GM11168 (cell line): ENCODE measurements at regions not wholly inside any gene's neighbourhood (a gene's known extent, or its start where the extent isn't known, plus 50 kb on each side); places are given as distances from the start of the nearest gene placed in this dataset.
"Not testable (repeated sequence)": the region's sequence is repeated elsewhere in the genome, so short reads cannot be mapped to it uniquely, and the experiment has no call there.

Experiments used
- in situ Hi-C: fragments of 300-500 bp; cut with MboI; formaldehyde crosslinking; loops from one replicate; pipeline ENCODE4 v1.12.0; 2022; ENCODE audit warnings: low sequenced_read_pairs; ENCODE audit not compliant: unreplicated experiment

DNA sequence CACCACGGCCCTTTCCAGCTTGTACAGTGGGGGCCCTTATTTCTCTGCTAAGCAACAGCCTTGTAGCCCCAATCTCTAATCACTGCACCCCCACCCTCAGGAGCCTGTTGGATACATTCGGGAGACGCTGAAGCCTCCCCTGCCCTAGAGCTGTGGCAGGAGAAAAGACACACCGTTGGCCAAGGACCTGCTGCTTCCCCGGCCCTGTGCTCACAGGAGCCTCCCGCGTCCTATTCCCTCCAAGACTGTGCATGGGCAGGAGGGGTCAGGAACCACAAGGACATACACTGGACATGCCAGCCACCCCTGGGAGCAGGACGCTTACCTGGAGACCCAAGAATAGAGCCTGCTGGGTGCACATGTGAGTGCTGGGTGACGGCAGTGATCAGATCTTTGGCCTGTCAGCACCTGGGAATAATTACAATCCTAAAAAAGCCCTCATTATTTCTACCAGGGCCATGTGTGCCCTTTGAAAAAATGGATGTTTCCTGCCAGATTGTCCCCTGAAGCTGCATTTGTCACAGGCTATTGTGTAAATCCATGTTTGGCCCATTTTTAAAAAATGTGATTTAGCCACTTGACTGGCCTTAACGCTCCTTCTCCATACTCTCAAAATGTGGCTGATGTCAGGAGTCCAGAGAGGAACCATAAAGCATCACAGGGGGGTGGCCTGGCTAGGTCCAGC, 590.6 kb downstream of the MATN1 start:
- in situ Hi-C loops, result no loop called here

DNA sequence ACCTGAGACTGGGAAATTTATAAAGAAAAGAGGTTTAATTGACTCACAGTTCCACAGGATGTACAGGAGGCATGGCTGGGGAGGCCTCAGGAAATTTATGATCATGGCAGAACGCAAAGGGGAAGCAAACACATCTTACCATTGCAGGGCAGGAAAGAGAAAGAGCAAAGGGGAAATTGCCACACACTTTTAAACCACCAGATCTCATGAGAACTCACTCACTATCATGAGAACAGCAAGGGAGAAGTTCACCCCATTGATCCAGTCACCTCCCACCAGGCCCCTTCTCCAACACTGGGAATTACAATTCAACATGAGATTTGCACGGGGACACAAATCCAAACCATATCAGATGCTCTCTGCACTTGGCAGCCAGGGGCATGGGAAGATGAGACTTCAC, 592.8 kb downstream of the MATN1 start:
- in situ Hi-C loops, result not testable (repeated sequence)

DNA sequence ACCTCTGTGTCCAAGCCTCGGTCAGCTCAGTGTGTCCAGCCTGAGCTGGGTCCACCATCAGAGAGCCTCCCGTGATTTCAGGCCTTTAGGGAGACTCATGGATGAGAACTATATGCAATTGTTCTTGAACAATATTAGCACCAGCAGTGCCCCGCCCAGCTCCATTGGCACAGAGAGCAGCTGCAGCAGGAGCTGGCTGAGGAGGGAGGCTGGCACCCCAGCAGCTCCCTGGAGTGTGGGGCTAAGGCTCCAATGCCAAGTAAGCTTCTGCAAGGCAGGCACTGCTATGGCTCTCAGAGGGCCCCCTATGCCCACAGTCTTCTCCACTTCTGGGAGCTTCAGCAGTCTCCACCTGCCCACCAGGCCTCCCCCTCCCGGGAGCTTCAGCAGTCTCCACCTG, 593.3 kb downstream of the MATN1 start:
- in situ Hi-C loops, result no loop called here

DNA sequence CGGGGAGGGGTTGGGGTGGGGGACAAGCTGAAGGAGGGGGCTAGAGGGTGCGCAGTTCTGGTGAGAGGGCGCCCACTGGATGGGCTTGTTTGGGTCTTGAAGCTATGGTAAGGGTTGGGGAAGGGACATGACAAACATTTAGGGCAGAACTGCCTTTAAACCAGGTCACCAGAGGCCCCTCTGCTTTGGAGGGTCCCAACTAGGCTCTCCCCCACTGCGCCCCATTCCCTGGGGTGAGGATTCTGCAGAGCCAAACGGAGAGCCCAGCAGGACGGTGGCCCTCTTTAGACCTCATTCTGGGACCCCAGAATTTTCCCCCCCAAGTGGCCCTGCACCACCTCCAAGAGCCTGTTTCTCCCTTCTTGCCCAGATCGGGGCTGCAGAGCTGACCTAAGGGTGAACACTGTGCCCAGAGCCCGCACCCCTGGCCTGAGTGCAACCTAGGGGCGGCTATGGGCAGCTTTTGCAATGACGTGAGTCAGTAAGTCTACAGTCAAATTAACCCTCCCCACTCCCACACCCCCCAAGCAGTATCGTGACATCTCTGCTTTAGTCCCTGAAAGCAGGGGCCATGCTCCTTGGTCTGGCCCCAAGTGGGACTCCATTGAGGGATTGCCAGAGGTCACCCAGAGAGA, 593.8 kb downstream of the MATN1 start:
- in situ Hi-C loops, result no loop called here

DNA sequence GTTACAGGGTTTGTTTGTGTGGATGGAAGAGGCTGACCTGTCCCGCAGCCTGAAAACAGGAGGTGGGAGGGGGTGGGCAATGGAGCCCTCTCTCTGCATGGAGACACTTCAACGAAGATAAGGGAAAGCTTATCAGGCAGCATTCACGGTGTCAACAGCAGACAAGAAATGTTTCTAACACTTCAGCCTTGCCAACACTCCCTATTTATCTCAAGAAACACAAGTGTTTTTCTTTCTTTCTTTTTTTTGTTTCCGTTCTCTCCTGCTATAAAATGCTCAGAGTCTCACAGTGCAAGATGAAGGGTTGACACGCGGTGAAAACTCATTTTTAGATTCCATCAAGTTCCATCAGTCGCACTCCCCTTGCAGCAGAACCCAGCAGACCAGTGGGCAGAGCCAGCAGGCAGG, 594.4 kb downstream of the MATN1 start:
- in situ Hi-C loops, result no loop called here

DNA sequence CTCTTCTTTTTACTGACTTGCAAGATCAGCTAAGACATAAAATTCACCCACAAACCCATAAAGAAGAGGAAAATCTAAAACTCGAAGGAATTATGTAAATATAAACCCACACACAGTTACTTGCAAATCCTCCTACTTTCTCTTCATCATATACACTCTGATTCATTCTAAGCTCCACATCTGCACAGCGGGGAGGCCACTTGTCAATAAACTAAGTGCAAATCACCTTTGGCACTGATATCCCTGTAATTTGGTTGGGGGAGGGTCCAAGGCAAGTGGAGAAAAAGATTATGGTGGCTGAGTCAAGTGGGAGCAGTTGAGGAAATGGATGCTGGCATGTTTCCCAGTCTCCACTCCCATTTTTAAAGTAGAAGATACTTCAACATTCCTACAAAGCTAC, 596.5 kb downstream of the MATN1 start:
- in situ Hi-C loops, result no loop called here

DNA sequence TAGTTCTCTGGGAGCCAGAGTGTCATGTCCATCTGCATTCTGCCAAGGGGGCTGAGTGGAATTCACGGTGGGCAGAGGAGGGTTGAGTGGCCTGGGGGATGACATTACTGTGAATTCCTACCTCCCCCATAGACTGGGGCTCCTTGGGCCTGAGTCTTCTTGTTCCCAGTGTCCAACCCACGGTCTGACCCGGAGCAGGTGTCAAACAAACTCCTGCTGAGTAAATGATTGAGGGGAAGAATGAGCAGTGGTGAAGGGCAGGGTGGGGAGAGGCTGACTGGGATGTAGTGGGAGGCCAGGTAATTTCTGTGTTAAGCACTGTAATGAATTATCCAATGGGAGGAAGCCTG, 597.6 kb downstream of the MATN1 start:
- in situ Hi-C loops, result no loop called here

DNA sequence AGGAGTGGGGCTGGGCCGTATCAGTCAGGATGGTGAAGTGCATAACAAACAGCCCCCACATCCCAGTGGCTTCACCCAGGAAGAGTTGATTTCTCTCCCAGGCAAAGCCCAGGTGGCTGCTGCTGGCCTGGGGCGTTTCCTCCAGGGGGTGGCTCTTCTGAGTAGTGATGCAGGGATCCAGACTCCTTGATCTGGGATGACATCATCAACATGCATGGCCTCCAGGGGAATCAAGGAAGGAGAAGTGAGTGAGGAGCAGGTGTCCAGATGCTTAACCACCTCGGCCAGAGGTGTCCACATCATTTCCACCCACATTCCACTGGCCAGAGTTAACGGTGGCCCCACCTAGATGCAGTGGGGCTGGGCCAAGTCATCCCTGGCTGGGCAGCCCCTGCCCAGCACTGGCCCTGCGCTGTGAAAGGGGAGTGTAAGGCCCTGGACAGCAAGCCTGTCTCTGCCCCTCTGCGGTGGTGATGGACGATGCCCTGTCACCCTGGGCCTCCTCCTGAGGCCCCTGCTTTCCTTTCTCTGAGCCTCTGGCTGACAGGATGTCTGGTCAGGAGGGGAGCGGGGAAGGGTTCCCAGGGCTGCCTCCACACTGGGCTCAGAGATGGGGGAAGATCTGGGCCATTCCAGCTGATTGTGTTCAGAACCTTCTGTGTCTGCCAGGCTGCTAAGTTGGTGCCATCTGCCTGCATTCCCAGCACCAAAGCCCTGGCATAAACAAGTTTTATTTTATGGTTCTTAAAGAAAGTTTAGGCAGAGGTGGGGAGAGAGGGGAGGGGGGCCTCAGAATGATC, 598.2 kb downstream of the MATN1 start:
- in situ Hi-C loops, result no loop called here

DNA sequence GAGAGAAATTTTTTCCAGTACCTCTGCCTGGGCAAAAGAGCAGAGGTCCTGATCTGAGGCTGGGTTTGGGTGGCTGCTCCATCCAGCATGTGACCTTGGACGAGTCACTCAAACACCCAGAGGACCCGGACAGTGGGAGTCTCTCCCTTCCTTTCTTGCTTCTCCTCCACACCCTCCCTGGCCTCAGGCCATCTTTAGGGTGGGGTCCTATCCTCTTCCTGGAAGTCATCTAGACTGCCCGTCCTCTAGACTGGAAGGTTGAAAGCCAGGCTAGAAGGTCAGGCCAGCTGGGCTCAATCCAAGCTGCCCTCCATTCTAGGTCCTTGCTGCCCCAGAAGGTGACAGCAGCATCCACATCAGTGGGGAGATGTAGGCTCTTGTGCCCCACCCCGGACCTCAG, 599.5 kb downstream of the MATN1 start:
- in situ Hi-C loops, result no loop called here

DNA sequence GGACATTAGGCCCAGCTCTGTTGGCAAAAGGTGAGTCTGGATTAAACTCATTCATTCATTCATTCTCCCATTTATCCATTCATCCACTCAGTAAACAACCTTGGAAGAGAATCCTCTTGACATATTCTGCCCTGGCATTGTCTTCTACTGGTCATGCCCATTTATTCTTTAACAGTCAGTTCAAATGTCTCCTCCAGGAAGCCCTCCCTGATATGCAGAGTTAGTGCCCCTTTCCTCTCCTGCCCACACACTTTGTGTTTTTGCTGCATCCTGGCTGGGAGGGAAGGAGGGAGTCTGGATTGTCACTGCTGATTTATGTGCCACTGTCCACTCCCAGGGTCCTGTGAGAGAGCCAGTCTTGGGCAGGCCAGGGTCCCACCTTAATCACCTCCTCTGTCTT, 600.3 kb downstream of the MATN1 start:
- in situ Hi-C loops, result no loop called here

DNA sequence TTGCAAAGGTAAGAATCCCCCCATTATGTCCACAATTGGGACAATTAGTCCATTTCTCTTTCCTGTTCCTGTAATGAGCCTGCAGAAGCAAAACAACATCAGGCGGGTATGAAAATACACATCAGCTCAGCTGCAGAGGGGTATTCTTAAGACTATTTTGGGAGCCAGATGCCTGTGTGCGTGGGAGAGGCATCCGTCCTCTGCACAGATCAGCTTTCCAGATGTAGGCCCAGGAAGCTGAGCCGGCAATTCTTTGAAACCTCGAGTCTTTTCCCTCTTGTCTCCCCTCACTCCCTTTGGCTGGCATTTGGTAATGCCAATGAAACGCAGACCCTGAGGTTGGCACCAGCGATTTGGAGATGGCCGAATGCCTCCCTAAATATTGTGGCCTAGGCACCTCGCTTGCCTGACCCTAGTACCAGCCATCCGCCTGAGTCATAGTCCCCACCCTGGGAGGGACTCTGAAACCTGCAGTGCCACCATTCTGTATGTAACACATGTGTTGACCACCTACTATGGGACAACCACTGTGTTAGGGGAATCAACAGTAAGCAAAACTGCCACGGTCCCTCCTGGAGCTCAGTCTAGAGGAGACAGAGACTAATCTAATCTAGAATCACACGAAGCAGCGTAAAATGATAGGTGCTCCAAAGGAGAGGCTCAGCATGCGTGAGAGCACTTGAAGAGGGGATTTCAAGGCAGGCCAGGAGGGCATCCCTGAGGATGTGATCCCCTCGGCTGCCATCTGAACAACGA, 603.0 kb downstream of the MATN1 start:
- in situ Hi-C loops, result no loop called here

DNA sequence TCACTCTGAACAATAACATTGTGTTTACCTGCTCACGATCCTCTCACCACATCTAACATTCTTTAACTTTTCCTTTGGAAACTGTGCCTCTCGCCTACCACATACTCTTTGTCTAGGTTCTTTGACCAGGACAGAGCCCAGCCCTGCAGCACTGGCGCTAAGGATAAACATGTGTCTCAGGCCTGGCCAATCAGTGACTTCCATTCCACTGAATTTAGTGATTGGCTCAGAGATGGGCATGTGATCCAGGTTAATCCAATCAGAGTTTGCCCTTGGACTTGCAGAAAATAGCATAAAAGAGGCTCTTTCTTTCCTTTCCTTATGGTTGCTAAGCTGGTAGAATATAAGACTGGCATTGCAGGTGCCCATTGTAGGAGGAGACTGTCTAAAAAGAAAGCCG, 605.7 kb downstream of the MATN1 start:
- in situ Hi-C loops, result no loop called here

DNA sequence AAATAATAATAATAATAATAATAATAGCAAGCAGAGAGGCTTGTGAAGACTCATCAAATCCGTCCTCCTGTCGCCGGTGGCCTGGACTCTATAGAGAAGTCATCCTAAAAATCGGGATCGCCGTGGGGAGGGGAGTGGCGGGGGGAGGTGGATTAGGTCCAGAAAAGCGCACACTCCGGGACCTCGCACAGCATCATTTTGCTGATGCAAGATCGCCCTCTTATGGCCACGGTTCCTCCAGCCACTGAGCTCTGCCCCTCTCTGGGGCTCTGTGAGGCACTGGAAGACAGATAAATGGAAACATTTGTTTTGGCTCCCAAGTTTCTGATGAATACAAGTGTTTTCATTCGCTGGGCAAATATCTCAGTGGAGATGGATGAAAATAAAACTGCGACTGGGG, 612.0 kb downstream of the MATN1 start:
- in situ Hi-C loops, result no loop called here

DNA sequence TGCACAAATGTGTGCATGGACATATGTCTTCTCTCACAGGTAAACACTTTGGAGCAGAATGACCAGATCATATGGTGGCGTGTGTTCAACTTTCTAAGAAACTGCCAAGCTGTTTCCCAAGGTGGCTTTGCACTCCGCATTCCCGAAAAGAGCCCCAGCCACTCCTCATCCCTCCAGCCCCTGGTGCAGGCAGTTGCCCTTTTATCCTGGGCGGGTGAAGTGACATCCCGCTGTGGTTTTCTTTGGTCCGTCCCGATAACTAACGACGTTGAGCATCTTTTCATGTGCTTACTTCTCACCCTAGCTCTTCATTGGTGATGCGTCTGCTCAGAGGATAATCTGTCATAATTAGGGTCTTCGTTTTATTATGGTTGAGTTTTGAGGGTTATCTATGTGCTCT, 612.5 kb downstream of the MATN1 start:
- in situ Hi-C loops, result no loop called here

DNA sequence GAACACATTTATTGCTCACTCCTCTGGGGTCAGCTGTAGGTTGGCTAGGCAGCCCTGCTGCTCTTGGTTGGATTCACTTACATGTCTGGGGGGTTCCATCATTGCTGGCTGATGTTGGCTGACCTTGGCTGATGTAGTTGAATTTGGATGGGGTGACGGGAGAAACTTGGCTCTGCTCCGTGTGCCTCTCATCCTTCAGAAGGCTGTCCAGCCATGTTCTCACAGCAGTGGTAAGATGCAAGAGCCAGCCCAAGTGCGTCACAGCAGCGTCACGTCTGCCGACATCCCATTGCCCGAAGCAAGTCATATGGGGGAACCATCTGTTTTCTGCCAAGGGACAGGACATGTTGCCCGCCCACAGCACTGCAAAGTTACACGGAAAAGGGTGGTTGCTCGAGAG, 613.5 kb downstream of the MATN1 start:
- in situ Hi-C loops, result no loop called here

DNA sequence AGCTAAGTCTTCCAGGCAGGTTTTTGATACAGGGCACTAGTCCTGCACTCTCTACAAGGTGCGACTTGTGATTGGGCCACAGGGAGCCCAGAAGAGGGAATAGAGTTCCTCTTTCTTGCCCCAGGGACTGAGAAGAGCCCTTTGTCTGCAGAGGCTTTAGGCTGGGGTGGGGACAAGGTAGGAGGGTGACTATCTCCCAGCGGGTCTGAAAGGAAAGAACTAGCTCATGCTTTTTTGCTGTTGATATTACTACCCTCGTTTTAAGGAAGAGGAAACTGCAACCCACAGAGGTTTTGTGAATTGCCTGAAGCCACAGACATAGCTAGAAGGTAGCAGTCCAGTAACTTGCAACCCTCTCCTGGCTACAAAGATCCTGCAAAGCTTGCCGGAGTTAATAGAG, 615.2 kb downstream of the MATN1 start:
- in situ Hi-C loops, result no loop called here

DNA sequence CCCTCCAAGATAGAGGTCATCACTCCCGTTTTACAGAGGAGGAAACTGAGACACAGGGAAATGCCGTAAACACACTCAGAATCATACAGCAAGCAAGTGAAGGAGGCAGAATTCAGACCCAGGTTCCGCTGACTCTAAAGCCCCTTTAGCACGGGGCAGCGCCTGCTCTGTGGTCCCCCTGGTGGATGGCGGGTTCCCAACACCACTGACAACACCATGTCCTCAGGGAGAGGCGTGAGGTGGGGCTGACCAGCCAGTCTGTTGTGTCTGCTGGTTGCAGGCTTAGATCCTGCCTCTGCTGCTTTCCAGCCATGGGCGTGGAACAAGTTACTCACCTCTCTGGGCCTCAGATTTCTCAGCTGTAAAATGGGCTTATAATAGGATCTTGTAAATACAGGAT, 617.3 kb downstream of the MATN1 start:
- in situ Hi-C loops, result no loop called here

DNA sequence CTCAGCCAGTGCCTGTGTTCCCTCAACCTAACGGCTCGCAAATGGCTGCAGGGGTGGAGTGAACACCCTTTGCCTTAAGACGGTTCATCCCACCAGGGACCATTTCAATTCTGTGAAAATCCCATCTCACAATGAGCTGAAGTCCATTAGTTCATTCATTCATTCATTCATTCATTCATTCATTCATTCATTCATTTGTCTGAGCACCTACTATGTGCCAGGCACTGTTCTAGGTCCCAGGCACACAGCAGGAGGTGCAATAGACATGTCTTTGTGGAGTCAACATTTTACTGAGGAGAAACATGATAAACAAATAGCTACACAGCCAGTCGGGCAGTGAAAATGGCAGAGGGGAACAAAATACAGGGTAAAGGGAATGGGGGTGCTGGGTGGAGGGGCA, 618.8 kb downstream of the MATN1 start:
- in situ Hi-C loops, result no loop called here

DNA sequence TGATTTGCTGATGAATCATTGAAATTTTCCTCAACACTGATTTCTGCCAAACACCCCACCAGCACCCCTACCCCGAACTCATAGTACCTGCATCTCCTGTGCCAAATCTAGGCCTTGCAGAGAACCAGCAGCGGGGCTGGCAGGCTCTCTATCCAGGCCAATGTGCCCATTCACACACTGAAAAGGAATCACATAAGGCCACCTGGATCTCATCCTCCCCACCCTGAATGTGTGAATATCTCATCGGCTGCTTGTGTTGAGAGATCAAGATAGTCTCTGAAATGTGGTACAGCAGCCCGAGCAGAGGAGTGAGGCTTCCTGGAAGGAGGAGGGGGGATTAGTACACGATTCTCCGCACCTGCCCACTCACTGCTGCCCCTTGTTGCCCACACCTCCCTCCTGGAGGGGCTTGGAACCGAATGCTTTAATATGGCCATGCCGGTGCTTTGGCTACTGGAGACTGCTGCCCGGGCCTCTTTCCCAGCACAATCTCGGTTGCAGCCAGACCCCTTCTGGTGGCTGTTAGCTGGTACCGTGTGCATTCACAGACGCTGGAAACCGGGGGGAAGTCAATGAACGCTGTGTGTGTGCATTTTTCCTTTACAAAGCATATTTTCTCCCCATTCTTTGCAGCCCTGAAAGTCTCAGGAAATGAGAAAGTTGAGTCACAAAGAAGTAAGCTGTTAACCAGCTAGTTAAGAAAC, 619.5 kb downstream of the MATN1 start:
- in situ Hi-C loops, result no loop called here

DNA sequence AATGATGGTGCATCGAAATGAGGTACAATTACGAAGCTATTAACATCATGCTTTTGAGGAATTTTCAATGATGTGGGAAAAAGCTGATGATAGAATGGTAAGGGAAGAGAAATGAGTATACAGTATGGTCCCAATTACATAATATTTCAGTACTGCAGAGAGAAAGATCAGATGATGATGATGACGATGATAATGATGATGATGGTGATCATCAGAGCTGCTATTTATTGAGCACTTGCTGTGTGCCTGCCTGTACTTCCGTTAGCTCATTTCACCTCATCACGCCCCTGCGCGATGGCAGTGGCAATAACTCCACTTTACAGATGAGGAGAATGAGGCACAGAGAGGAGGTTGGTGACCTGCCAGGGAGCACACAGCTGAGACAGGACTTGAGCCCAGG, 620.8 kb downstream of the MATN1 start:
- in situ Hi-C loops, result no loop called here
